ENCODE measurements at regions not wholly inside any gene's neighbourhood (a gene's known extent, or its start where the extent isn't known, plus 50 kb on each side); places are given as distances from the start of the nearest gene placed in this dataset.

- TF ChIP-seq EZH2 (IDR thresholded peaks at IDR 0.05; ENCODE audit: insufficient read depth, poor library complexity, severe bottlenecking) (no peak), EZH2phosphoT487 (IDR thresholded peaks at IDR 0.05; ENCODE audit: insufficient read depth, low read depth) (no peak)
These were observed 344.1 kb downstream of the CDC5L start for GRCh38 chr6:44731485-44732095.

Measured in GM23248 (cell line).